ENCODE measurements at regions not wholly inside any gene's neighbourhood (a gene's known extent, or its start where the extent isn't known, plus 50 kb on each side); places are given as distances from the start of the nearest gene placed in this dataset.

DNA sequence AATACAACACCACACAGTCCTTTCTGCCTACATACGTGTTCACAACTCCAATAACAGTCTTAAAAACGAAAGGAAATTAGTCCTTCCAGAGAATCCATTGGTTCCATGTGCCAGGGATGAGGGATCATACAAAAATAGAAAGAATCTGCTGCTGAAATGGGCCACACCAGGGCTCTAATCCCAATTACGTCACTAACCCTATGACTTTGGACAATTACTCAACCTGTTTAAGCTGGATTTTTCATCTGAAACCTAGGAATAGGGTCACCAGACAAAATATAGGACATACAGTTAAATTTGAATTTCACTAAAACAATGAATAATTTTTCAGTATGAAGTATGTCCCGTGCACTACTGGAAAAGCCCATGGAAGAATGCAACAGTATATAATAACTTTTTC is 264.7 kb downstream of the YTHDC2 start:
- no peak overlapping the region for H3K27ac ChIP-seq
- H3K27me3 ChIP-seq: no peaks in the 10 kb centered on the region
- H3K4me3 ChIP-seq: no peak overlapping the region
- intact Hi-C loops (cut with DNase I; ENCODE audit: low total_unique reads): no loop called here
- H3K4me1 ChIP-seq: no peaks in the 10 kb centered on the region
- no peaks in the 10 kb centered on the region for H3K36me3 ChIP-seq
- TF ChIP-seq, protein P1, sequence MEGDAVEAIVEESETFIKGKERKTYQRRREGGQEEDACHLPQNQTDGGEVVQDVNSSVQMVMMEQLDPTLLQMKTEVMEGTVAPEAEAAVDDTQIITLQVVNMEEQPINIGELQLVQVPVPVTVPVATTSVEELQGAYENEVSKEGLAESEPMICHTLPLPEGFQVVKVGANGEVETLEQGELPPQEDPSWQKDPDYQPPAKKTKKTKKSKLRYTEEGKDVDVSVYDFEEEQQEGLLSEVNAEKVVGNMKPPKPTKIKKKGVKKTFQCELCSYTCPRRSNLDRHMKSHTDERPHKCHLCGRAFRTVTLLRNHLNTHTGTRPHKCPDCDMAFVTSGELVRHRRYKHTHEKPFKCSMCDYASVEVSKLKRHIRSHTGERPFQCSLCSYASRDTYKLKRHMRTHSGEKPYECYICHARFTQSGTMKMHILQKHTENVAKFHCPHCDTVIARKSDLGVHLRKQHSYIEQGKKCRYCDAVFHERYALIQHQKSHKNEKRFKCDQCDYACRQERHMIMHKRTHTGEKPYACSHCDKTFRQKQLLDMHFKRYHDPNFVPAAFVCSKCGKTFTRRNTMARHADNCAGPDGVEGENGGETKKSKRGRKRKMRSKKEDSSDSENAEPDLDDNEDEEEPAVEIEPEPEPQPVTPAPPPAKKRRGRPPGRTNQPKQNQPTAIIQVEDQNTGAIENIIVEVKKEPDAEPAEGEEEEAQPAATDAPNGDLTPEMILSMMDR (IDR thresholded peaks at IDR 0.05 in 4 of 5, conservative IDR thresholded peaks at IDR 0.05 in 1 of 5): no peak
- no peak for TF ChIP-seq POLR2A (IDR thresholded peaks at IDR 0.05)
- DNase-seq (no peak), ATAC-seq (no peak)
- in situ Hi-C loops (cut with MboI; ENCODE audit: low sequenced_read_pairs in 4 of 4): no loop called here
- no peaks in the 10 kb centered on the region for H3K9me3 ChIP-seq

GRCh38 chr5:113788141-113788655 is 274.7 kb downstream of the YTHDC2 start:
- TF ChIP-seq, protein P1 (IDR thresholded peaks at IDR 0.05 in 4 of 5, conservative IDR thresholded peaks at IDR 0.05 in 1 of 5): no peak
- no peak for TF ChIP-seq POLR2A (IDR thresholded peaks at IDR 0.05)
- no peaks in the 10 kb centered on the region for H3K36me3 ChIP-seq
- DNase-seq (no peak), ATAC-seq (no peak)
- in situ Hi-C loops (cut with MboI; ENCODE audit: low sequenced_read_pairs in 4 of 4) (no loop called here), intact Hi-C loops (cut with DNase I; ENCODE audit: low total_unique reads) (no loop called here)
- H3K27ac ChIP-seq: no peak overlapping the region
- H3K9me3 ChIP-seq: no peaks in the 10 kb centered on the region
- H3K4me3 ChIP-seq: no peak overlapping the region
- no peaks in the 10 kb centered on the region for H3K27me3 ChIP-seq
- H3K4me1 ChIP-seq: no peaks in the 10 kb centered on the region

DNA sequence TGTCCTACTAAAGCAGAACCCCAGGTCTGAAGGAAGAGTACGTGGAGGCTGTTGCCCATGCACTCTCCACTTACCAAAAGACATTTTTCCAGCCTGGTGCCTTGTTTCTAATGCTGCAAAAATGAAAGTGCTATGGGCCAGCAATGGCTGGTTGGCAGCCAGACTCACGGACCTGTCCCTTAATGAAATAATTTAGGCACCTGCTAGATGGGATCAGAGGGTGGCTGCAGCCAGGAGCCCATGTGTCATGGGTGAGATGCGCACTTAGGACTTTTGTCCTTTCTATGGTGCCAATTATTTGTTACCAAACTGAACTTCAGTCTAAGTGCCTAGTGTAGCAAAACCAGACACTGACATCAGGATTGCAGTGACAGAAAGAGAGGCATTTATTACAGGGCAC is 276.3 kb downstream of the YTHDC2 start:
- DNase-seq: no peak
- Histone ChIP-seq H3K9me3 (no peaks in the 10 kb centered on the region), H3K4me3 (no peak overlapping the region), H3K27ac (no peak overlapping the region), H3K36me3 (no peaks in the 10 kb centered on the region), H3K27me3 (no peaks in the 10 kb centered on the region), H3K4me1 (no peaks in the 10 kb centered on the region)
- intact Hi-C loops (cut with DNase I; ENCODE audit: low total_unique reads) (no loop called here), in situ Hi-C loops (cut with MboI; ENCODE audit: low sequenced_read_pairs in 4 of 4) (no loop called here)
- no peak for ATAC-seq
- TF ChIP-seq, protein P1 (IDR thresholded peaks at IDR 0.05 in 4 of 5, conservative IDR thresholded peaks at IDR 0.05 in 1 of 5): no peak
- no peak for TF ChIP-seq POLR2A (IDR thresholded peaks at IDR 0.05)

- H3K9me3 ChIP-seq: no peaks in the 10 kb centered on the region
- no peak overlapping the region for H3K4me3 ChIP-seq
- TF ChIP-seq, protein P1 (IDR thresholded peaks at IDR 0.05 in 4 of 5, conservative IDR thresholded peaks at IDR 0.05 in 1 of 5): no peak
- TF ChIP-seq POLR2A (IDR thresholded peaks at IDR 0.05): no peak
- ATAC-seq: no peak
- H3K36me3 ChIP-seq: no peaks in the 10 kb centered on the region
- in situ Hi-C loops (cut with MboI; ENCODE audit: low sequenced_read_pairs in 4 of 4): no loop called here
- intact Hi-C loops (cut with DNase I; ENCODE audit: low total_unique reads): no loop called here
- H3K4me1 ChIP-seq: no peaks in the 10 kb centered on the region
- H3K27ac ChIP-seq: no peak overlapping the region
- H3K27me3 ChIP-seq: no peaks in the 10 kb centered on the region
- no peak for DNase-seq
These were observed 279.3 kb downstream of the YTHDC2 start for GRCh38 chr5:113792806-113793205.

- Histone ChIP-seq H3K27me3 (no peaks in the 10 kb centered on the region), H3K4me1 (no peaks in the 10 kb centered on the region), H3K4me3 (no peak overlapping the region), H3K27ac (no peak overlapping the region), H3K36me3 (no peaks in the 10 kb centered on the region), H3K9me3 (no peaks in the 10 kb centered on the region)
- DNase-seq (no peak), ATAC-seq (no peak)
- TF ChIP-seq, protein P1 (IDR thresholded peaks at IDR 0.05 in 4 of 5, conservative IDR thresholded peaks at IDR 0.05 in 1 of 5): no peak
- TF ChIP-seq POLR2A (IDR thresholded peaks at IDR 0.05): no peak
- in situ Hi-C loops (cut with MboI; ENCODE audit: low sequenced_read_pairs in 4 of 4): no loop called here
- intact Hi-C loops (cut with DNase I; ENCODE audit: low total_unique reads): no loop called here
These were observed 281.5 kb downstream of the YTHDC2 start for GRCh38 chr5:113794981-113795380.
